HepG2 (cell line): ENCODE measurements at regions not wholly inside any gene's neighbourhood (a gene's known extent, or its start where the extent isn't known, plus 50 kb on each side); places are given as distances from the start of the nearest gene placed in this dataset.

Experiments used
- ARNTL ChIP-seq: sonication (generic); formaldehyde crosslinking; IDR thresholded peaks from 2 replicates; pipeline ENCODE4 v1.4.0; 2020; ENCODE audit warnings: mild to moderate bottlenecking, missing genetic modification reagents
- CBX5 ChIP-seq: sonication (generic); formaldehyde crosslinking; IDR thresholded peaks from 2 replicates; pipeline ENCODE4 v1.4.0; 2020; ENCODE audit warnings: missing genetic modification reagents, borderline replicate concordance
- EZH2 ChIP-seq: conservative IDR thresholded peaks from 2 replicates; pipeline ENCODE4 v1.6.1; 2012; ENCODE audit warnings: mild to moderate bottlenecking, low read depth, low read length, moderate library complexity
- PTBP1 ChIP-seq: fragments of 200-400 bp; formaldehyde crosslinking; IDR thresholded peaks from 2 replicates; pipeline ENCODE4 v1.6.1; 2018; ENCODE audit warnings: low read length, low read depth; ENCODE audit not compliant: poor library complexity, severe bottlenecking
- ZFP41 ChIP-seq: sonication (generic); formaldehyde crosslinking; IDR thresholded peaks from 2 replicates; pipeline ENCODE4 v1.4.0; 2020; ENCODE audit warnings: mild to moderate bottlenecking, missing genetic modification reagents, borderline replicate concordance
- ZNF670 ChIP-seq: sonication (generic); formaldehyde crosslinking; IDR thresholded peaks from 2 replicates; pipeline ENCODE4 v1.8.0; 2022; ENCODE audit warnings: mild to moderate bottlenecking, missing genetic modification reagents, borderline replicate concordance
- TF ChIP-seq, protein P1 (sequence below): sonication (generic); formaldehyde crosslinking; IDR thresholded peaks from 2 replicates; pipeline ENCODE4 v1.8.1; 2023; ENCODE audit warnings: mild to moderate bottlenecking, missing genetic modification reagents, borderline replicate concordance
- TF ChIP-seq, protein P2 (sequence below), 2 experiments: sonication (generic) in 1 of 2; formaldehyde crosslinking in 1 of 2; IDR thresholded peaks; 2 replicates each; pipeline versions ENCODE4 v1.5.1 to v1.6.1; 2011 to 2020; ENCODE audit warnings: borderline replicate concordance in 1 of 2, low read depth in 1 of 2, low read length in 1 of 2, mild to moderate bottlenecking in 1 of 2, missing genetic modification reagents in 1 of 2, moderate library complexity in 1 of 2

DNA sequence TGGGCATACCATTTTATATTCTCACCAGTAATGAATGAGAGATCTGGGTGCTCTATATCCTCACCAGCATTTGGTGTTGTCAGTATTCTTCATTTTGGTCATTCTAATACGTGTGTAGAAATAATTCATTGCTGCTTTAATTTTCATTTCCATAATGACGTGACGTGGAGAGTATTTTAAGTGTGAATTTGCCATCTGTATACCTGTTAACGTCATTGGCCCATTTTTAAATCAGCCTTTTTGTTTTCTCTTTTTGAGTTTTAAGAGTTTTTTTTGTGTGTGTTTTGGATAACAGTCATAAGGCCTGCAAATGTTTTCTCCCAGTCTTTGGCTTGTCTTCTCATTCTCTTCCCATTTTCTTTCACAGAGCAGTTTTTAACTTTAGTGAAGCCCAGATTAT lies 74.4 kb upstream of the SYT1 start:
- TF ChIP-seq, protein P1, sequence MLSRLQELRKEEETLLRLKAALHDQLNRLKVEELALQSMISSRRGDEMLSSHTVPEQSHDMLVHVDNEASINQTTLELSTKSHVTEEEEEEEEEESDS (CRISPR knock-in tag) = no peak
- TF ChIP-seq ZNF670 (CRISPR knock-in tag) (no peak), CBX5 (no peak), EZH2 (no peak), ZFP41 (CRISPR knock-in tag) (no peak), ARNTL (CRISPR knock-in tag) (no peak), PTBP1 (no peak)
- TF ChIP-seq, protein P2, sequence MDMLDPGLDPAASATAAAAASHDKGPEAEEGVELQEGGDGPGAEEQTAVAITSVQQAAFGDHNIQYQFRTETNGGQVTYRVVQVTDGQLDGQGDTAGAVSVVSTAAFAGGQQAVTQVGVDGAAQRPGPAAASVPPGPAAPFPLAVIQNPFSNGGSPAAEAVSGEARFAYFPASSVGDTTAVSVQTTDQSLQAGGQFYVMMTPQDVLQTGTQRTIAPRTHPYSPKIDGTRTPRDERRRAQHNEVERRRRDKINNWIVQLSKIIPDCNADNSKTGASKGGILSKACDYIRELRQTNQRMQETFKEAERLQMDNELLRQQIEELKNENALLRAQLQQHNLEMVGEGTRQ (IDR thresholded peaks at IDR 0.05; ENCODE audit: low read depth, low read length) = no peak
- TF ChIP-seq, protein P2 (CRISPR knock-in tag; IDR thresholded peaks at IDR 0.05; ENCODE audit: borderline replicate concordance) = no peak
